ENCODE measurements at regions not wholly inside any gene's neighbourhood (a gene's known extent, or its start where the extent isn't known, plus 50 kb on each side); places are given as distances from the start of the nearest gene placed in this dataset.

GRCh38 chr5:3218916-3219650 is 376.5 kb upstream of the IRX1 start:
- TF ChIP-seq CTCF (IDR thresholded peaks at IDR 0.05; ENCODE audit: borderline replicate concordance, extremely low read depth, low read length, poor library complexity, severe bottlenecking) (no peak), EZH2 (IDR thresholded peaks at IDR 0.05; ENCODE audit: borderline replicate concordance, low read depth, low read length, severe bottlenecking) (no peak)

Data from DND-41 (cell line).